GM12875 (cell line): ENCODE measurements at regions not wholly inside any gene's neighbourhood (a gene's known extent, or its start where the extent isn't known, plus 50 kb on each side); places are given as distances from the start of the nearest gene placed in this dataset.

Experiments
- H3K4me3 ChIP-seq: one replicate; pipeline ENCODE4 v1.5.1; 2011; ENCODE audit warnings: low read depth, low read length, control low read depth
- TF ChIP-seq, protein P1 (sequence below): IDR thresholded peaks from 2 replicates; pipeline ENCODE4 v1.5.1; 2011; ENCODE audit warnings: low read depth, mild to moderate bottlenecking, control low read depth, inconsistent platforms, low read length, moderate library complexity, borderline replicate concordance; ENCODE audit not compliant: insufficient read depth

DNA sequence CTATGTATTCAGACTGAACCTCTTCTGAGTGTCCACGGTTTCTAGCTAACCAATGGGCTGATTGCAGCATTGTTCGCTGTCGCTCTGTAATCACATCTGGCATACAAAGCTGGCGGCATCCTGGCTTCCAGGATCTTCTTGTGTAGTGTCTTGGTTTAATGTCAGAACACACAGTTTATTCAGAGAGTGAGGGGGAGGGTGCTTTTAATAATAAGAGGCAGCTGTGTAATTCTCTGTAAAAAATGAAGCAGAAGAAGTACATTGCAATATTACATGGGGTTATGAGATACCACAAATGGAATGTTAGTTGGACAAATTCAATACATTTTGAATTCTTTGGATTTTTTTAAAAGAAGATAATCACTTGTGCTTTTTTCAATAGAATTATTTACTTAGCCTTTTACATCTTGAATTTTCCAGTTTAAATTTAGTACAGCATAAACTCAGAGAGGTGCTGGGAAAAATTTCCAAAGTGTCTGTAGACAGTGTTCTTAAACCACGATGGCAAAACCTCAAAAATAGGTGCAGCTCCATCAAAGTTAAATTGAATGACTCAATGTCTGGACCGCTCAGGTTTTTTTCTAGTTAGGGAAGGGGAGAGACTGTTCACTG is 206.0 kb downstream of the PCSK1 start:
- H3K4me3 ChIP-seq = no peak overlapping the region
- TF ChIP-seq, protein P1, sequence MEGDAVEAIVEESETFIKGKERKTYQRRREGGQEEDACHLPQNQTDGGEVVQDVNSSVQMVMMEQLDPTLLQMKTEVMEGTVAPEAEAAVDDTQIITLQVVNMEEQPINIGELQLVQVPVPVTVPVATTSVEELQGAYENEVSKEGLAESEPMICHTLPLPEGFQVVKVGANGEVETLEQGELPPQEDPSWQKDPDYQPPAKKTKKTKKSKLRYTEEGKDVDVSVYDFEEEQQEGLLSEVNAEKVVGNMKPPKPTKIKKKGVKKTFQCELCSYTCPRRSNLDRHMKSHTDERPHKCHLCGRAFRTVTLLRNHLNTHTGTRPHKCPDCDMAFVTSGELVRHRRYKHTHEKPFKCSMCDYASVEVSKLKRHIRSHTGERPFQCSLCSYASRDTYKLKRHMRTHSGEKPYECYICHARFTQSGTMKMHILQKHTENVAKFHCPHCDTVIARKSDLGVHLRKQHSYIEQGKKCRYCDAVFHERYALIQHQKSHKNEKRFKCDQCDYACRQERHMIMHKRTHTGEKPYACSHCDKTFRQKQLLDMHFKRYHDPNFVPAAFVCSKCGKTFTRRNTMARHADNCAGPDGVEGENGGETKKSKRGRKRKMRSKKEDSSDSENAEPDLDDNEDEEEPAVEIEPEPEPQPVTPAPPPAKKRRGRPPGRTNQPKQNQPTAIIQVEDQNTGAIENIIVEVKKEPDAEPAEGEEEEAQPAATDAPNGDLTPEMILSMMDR = no peak

DNA sequence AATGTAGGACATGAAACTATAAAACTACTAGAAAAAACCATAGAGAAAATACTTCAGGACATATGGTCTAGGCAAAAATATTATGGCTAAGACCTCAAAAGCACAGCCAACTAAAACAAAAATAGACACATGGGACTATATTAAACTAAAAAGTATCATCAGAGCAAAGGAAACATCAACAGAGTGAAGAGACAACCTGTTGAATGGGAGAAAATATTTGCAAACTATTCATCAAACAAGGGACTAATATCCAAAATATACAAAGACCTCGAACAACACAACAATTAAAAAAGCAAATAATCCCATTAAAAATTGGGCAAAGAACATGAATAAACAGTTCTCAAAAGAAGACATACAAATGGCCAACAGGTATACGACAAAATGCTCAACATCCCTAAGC is 210.9 kb downstream of the PCSK1 start:
- H3K4me3 ChIP-seq = no peak overlapping the region
- TF ChIP-seq, protein P1 = no peak

DNA sequence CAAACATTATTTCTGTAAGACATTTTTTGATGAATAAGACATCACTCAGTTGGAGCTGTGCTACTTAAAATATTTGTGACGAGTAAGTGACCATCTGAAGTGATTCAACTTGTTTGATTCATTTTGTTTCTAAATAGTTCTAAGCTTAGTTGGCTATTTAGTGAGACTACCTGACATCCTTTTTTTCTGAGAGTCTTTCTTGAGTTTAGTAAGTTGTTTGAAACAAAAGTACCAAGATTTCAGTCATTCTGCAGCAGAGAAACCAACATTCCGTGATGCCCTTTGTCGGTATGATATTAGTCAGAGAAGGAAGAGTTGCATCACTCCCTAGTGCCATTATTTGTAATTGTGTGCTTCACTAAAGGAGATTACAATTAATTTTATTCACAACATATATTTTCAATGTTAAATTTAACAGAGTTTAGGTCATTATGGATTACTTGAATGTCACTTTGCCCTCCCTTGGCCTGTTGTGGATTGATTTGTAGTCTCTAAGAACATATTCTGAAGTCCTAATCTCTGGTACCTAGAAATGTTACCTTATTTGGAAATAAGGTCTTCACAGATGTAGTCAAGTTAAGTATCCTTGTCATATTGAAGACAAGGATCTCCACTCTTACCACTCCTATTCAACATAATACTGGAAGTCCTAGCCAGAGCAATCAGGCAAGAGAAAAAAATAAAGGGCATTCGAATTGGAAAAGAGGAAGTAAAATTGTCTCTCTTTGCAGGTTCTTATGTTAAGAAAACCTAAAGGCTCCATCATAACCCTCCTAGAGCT is 212.2 kb downstream of the PCSK1 start:
- H3K4me3 ChIP-seq = no peak overlapping the region
- TF ChIP-seq, protein P1 = no peak

DNA sequence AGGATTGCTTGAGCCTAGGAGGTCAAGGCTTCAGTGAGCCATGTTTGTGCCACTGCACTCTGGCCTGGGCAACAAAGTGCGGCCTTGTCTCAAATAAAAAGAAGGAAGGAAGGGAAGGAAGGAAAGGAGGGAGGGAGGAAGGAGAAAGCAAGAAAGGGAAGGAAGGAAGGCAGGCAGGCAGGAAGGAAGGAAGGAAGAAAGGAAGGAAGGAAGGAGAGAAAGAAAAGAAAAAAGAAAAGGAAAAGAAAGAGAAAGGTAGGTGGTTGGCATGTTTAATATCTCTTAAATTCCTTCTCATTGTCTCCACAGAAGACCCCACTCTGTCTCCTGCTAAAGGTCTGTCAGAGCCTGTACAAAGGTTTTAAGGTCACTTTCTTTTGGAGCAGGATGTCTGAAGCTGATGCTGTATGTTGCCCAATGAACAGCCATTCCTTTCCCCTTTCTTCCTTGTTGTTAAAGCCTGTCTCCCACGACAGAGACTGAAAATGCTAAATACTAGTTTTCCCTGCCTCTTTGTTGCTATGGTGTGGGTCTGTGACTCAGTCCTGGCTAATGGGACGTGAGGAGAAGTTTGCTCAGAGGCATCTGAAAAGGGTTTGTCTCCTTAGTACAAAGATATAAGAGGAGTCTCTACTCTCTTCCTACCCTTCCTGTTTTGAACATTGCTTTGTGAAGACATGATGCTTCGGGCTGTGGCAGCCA is 213.3 kb downstream of the PCSK1 start:
- H3K4me3 ChIP-seq = no peak overlapping the region
- TF ChIP-seq, protein P1 = no peak

DNA sequence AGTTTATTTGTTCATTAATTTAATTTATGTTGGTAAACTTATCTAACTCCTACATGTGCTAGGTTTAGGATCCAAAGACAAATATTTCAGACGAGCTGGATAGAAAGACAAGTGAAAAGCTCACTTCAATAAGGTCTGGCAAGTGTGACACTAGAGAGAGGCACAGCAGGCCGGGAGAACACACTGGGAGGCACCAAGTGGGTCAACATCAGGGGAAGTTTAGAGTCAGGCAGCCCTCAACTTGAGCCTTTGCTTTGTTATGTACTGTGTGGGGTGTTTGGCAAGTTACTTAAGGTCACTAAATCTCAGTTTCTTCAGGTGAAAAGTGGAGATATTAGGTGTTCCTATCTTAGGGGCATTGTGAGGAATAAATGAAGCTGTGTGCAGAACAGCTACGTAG is 214.4 kb downstream of the PCSK1 start:
- H3K4me3 ChIP-seq = no peak overlapping the region
- TF ChIP-seq, protein P1 = no peak

DNA sequence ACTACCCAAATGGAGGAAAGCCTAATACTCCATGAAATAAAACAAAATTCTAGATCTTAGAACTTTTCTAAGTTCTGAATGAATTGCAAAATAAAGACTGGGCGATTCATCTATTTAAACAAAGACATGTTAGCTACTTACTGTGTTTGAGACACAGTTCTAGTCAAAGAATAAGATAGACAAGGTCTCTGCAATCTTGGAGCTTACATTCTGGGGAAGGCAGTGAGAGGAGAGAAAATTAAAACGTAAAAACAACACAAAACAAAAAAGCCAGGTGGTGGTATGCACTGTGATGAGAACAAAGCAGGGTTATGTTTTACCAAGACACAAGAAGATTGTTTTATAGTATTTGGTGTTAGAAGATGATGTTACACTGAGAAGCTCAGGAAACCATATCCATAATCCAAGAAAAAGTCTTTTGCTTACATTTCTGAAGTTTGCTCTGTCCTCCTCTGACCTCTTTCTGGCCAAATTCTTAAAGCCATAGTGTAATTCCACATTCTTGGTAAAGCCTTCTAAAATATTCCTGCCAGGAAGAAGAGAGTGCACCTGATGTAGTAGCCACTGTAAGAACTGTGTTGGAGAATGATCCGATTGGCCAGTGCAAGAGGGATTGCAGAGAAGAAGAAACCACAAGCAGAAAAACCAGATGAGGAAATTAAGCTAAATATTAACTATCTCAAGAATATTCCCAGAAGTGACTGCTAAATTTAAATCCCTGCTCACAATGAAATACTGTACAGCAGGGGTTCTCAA is 218.4 kb downstream of the PCSK1 start:
- TF ChIP-seq, protein P1 = no peak
- no peak overlapping the region for H3K4me3 ChIP-seq
